Heart left ventricle (tissue), 16 donors: ENCODE measurements at regions not wholly inside any gene's neighbourhood (a gene's known extent, or its start where the extent isn't known, plus 50 kb on each side); places are given as distances from the start of the nearest gene placed in this dataset.
A peak's percentile ranks its signal among the peaks of the same experiment; 100 is the strongest.

Source experiments
- ATAC-seq, 4 donors: fragments of 200-7000 bp; cut with Tn5 transposase; one replicate each; pipeline ENCODE4 v1.9.1; 2020 to 2022; ENCODE audit warnings: moderate library complexity in 4 of 4, mild to moderate bottlenecking in 3 of 4, moderate number of reproducible peaks in 1 of 4
- DNase-seq, 5 donors: peaks; one replicate each; pipeline ENCODE4 v3.0.0-alpha.2; 2020
- H3K27ac ChIP-seq, 12 donors: fragments of 200-600 bp; sonication (generic) in 4 of 12; one replicate each; pipeline versions ENCODE4 v1.5.0 to v1.8.0; 2016 to 2022; ENCODE audit warnings: mild to moderate bottlenecking in 2 of 12
- H3K27me3 ChIP-seq, 9 donors: fragments of 200-600 bp; sonication (generic) in 2 of 9; one replicate each; pipeline versions ENCODE4 v1.5.1 to v1.8.0; 2016 to 2022; ENCODE audit warnings: mild to moderate bottlenecking in 3 of 9
- H3K36me3 ChIP-seq, 9 donors: fragments of 200-600 bp; sonication (generic) in 2 of 9; one replicate each; pipeline versions ENCODE4 v1.5.0 to v1.8.0; 2018 to 2022; ENCODE audit warnings: mild to moderate bottlenecking in 2 of 9
- H3K4me1 ChIP-seq, 12 donors: fragments of 200-600 bp; sonication (generic) in 4 of 12; one replicate each; pipeline versions ENCODE4 v1.5.0 to v1.8.0; 2016 to 2022; ENCODE audit warnings: mild to moderate bottlenecking in 3 of 12
- H3K4me3 ChIP-seq, 12 donors: fragments of 200-600 bp; sonication (generic) in 4 of 12; one replicate each; pipeline versions ENCODE4 v1.5.0 to v1.8.0; 2017 to 2022; ENCODE audit warnings: mild to moderate bottlenecking in 9 of 12, moderate library complexity in 4 of 12
- H3K9me3 ChIP-seq, 12 donors: fragments of 200-600 bp; sonication (generic) in 4 of 12; one replicate each; pipeline versions ENCODE4 v1.5.0 to v1.8.0; 2016 to 2022; ENCODE audit warnings: mild to moderate bottlenecking in 1 of 12
- POLR2A ChIP-seq, 2 donors: fragments of 450-650 bp; IDR thresholded peaks; one replicate each; pipeline ENCODE4 v1.6.1; 2017; ENCODE audit warnings: antibody characterized with exemption in 2 of 2, mild to moderate bottlenecking in 2 of 2, moderate library complexity in 2 of 2
- WGBS, 4 donors: extraction: QIAGEN DNeasy Blood & Tissue Kit in 2 of 4; methylation state at CpG; one replicate each; pipeline versions ENCODE4 v1.1.5 to v1.1.7; 2013 to 2018; 5-methylcytosine and 5-hydroxymethylcytosine counted together
- intact Hi-C, 10 donors: fragments of 100-400 bp; cut with DNase I; formaldehyde crosslinking; loops; one replicate each; pipeline versions ENCODE4 v1.11.1 to v1.14.2; 2022
- TF ChIP-seq, protein P1 (sequence below), 12 donors: fragments of 200-600 bp; sonication (generic) in 4 of 12; IDR thresholded peaks; one replicate each; pipeline versions ENCODE4 v1.5.0 to v1.8.0; 2018 to 2022; ENCODE audit warnings: antibody characterized with exemption in 12 of 12, mild to moderate bottlenecking in 5 of 12
- donor health status: ischemic (EF 13 %, LVEDD 7.1; RV severe dilation, severe dysfunction).
- donor health status: healthy with polysubstance abuse.
- donor health status: DM: no; HTN: yes; CAD: no.
- donor health status: DM: no; HTN: no; CAD: no.
- donor health status: ischemic (EF 25% LVEDD 6.9; RV normal size, moderate dysfunction).
- donor health status: ischemic (EF 25% LVEDD 5.7; RV mildly dilated, moderate dysfunction).
- donor health status: healthy.
- donor health status: DM: yes; HTN: yes; CAD: no.
- donor health status: ischemic (EF 35%, LVEDD 5.7; RV mildly dilated, moderate dysfunction).
- donor health status: nonischemic (EF 11% LVEDD 7.7; RV severe dilation, severe dysfunction).
- donor health status: DM: yes; HTN: yes; CAD: no.
- donor health status: PGD.
- donor health status: ischemic (EF 29% LVEDD 5.4; RV normal size, mild dysfunction).
- donor health status: nonischemic (EF 23%, LVEDD 6.1; RV moderate dilation, normal function).

DNA sequence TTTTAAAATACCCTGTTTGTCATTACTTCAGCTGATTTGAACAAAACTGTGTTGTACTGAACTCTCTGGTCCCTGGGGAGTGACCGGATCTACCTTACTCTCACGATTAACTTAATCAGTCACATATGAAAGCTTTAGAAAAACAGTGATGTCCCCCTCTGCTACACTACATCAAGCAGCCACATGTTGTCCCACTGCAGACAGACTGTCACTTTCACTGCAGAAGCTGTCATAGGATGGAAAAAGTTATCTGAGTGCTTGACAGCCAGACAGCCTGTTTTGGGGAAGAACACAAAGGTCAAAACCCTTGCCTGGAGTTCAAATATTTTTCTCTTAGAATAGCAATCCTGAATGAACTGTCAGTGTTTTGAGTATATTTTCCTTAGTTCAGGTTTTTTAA, 546.4 kb downstream of the DTWD2 start:
- no peak overlapping the region for H3K4me3 ChIP-seq
- peaks cover 0 to 34% (median 0%) of the 10 kb centered on the region in 12 donors for H3K4me1 ChIP-seq
- DNase-seq = no peak
- H3K9me3 ChIP-seq = no peaks in the 10 kb centered on the region
- H3K27ac ChIP-seq = no peak overlapping the region
- H3K36me3 ChIP-seq = no peaks in the 10 kb centered on the region
- ATAC-seq = peak in 2 of 4 donors; percentile 53 to 58
- no peaks in the 10 kb centered on the region for H3K27me3 ChIP-seq
- WGBS, 4 donors = 44 to 63% (median 52%) methylated on average over 2 of the region's 2 CpGs
- intact Hi-C loops = loop anchor here in 1 of 10 donors (10.0 kb wide), 1 partner anchor 73 kb away; no protein-coding TSS in a partner anchor
- TF ChIP-seq POLR2A (IDR thresholded peaks at IDR 0.05) = no peak
- TF ChIP-seq, protein P1, sequence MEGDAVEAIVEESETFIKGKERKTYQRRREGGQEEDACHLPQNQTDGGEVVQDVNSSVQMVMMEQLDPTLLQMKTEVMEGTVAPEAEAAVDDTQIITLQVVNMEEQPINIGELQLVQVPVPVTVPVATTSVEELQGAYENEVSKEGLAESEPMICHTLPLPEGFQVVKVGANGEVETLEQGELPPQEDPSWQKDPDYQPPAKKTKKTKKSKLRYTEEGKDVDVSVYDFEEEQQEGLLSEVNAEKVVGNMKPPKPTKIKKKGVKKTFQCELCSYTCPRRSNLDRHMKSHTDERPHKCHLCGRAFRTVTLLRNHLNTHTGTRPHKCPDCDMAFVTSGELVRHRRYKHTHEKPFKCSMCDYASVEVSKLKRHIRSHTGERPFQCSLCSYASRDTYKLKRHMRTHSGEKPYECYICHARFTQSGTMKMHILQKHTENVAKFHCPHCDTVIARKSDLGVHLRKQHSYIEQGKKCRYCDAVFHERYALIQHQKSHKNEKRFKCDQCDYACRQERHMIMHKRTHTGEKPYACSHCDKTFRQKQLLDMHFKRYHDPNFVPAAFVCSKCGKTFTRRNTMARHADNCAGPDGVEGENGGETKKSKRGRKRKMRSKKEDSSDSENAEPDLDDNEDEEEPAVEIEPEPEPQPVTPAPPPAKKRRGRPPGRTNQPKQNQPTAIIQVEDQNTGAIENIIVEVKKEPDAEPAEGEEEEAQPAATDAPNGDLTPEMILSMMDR (IDR thresholded peaks at IDR 0.05) = no peak

DNA sequence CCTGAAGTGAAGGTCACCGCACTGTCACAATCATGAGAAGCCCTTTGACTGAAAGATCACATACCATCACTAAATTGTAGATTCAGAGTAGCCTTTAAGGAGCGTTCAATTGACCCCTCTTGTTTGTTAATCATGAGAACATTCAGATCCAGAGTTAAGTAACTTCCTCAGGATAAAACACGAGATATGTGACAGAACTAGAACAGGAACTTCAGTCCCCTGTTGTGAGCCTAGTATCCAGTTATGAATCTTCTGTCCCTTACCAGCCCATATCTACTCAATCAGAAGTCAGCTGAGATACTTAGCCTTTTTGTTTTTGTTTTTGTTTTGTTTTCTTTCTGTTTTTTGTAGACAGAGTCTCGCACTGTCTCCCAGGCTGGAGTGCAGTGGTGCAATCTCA, 547.3 kb downstream of the DTWD2 start:
- Histone ChIP-seq H3K4me3 (no peak overlapping the region), H3K36me3 (no peaks in the 10 kb centered on the region), H3K9me3 (no peaks in the 10 kb centered on the region), H3K4me1 (peaks cover 0 to 26% (median 0%) of the 10 kb centered on the region in 12 donors), H3K27ac (peak overlapping the region in 2 of 12 donors; percentile 20 to 29), H3K27me3 (no peaks in the 10 kb centered on the region)
- TF ChIP-seq, protein P1 (IDR thresholded peaks at IDR 0.05) = no peak
- TF ChIP-seq POLR2A (IDR thresholded peaks at IDR 0.05) = no peak
- DNase-seq (no peak), ATAC-seq (peak in 2 of 4 donors; percentile 13 to 31)
- 66 to 77% (median 69%) methylated on average over 4 of the region's 4 CpGs for WGBS, 4 donors
- intact Hi-C loops = loop anchor here in 1 of 10 donors (10.0 kb wide), 1 partner anchor 74 kb away; no protein-coding TSS in a partner anchor

DNA sequence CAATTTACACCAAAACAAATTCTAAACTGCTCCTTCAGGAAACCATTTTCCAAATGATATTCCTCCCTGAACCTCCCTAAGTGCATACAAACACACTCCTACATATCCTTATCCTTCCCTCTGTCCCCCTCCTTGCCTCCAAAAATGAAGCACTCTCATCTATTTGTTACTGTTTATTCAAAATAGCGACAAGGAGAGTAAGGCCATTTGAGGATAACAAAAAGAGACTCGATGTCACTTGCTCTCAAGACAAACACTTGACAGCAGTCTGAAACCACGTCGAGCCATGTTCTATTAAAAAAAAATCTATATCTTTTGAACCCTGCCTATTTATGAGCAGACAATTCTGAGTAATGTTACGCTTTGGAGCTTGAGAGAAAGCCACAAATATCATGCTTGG, 547.9 kb downstream of the DTWD2 start:
- ATAC-seq (peak in 2 of 4 donors; percentile 45 to 56), DNase-seq (no peak)
- Histone ChIP-seq H3K36me3 (no peaks in the 10 kb centered on the region), H3K4me3 (no peak overlapping the region), H3K9me3 (no peaks in the 10 kb centered on the region), H3K4me1 (peaks cover 0 to 20% (median 0%) of the 10 kb centered on the region in 12 donors), H3K27me3 (no peaks in the 10 kb centered on the region), H3K27ac (peak overlapping the region in 2 of 12 donors; percentile 20 to 29)
- TF ChIP-seq, protein P1 (IDR thresholded peaks at IDR 0.05) = no peak
- no peak for TF ChIP-seq POLR2A (IDR thresholded peaks at IDR 0.05)
- WGBS, 4 donors = 44 to 55% (median 45%) methylated on average over 5 of the region's 5 CpGs
- intact Hi-C loops = loop anchor here in 1 of 10 donors (10.0 kb wide), 1 partner anchor 74 kb away; no protein-coding TSS in a partner anchor

DNA sequence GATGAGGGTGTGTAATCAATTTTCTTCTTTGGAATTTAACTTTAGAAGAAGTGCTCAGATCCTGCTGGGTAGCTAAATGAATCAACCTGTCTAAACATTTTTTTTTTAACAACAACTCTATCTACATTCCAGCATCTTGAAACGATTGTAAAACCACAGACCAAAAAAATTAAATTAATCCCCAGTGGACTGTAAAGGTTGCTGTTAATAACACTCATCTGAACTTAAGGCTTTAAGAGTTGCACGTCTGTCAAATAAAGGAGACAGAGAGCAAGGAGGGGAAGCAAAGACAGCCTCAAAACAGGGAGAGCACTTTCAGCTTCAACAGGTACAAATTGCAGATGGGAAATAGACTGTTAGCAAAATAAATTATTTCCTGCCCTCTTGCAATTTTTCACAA, 548.5 kb downstream of the DTWD2 start:
- Histone ChIP-seq H3K4me1 (peaks cover 0 to 16% (median 0%) of the 10 kb centered on the region in 12 donors), H3K36me3 (no peaks in the 10 kb centered on the region), H3K27me3 (no peaks in the 10 kb centered on the region), H3K9me3 (no peaks in the 10 kb centered on the region), H3K27ac (no peak overlapping the region), H3K4me3 (no peak overlapping the region)
- intact Hi-C loops = loop anchor here in 1 of 10 donors (10.0 kb wide), 1 partner anchor 75 kb away; no protein-coding TSS in a partner anchor
- no peak for ATAC-seq
- DNase-seq = no peak
- TF ChIP-seq, protein P1 (IDR thresholded peaks at IDR 0.05) = no peak
- no peak for TF ChIP-seq POLR2A (IDR thresholded peaks at IDR 0.05)
- WGBS, 4 donors = 17 to 36% (median 26%) methylated on average over 2 of the region's 2 CpGs
